ENCODE measurements at regions not wholly inside any gene's neighbourhood (a gene's known extent, or its start where the extent isn't known, plus 50 kb on each side); places are given as distances from the start of the nearest gene placed in this dataset.

DNA sequence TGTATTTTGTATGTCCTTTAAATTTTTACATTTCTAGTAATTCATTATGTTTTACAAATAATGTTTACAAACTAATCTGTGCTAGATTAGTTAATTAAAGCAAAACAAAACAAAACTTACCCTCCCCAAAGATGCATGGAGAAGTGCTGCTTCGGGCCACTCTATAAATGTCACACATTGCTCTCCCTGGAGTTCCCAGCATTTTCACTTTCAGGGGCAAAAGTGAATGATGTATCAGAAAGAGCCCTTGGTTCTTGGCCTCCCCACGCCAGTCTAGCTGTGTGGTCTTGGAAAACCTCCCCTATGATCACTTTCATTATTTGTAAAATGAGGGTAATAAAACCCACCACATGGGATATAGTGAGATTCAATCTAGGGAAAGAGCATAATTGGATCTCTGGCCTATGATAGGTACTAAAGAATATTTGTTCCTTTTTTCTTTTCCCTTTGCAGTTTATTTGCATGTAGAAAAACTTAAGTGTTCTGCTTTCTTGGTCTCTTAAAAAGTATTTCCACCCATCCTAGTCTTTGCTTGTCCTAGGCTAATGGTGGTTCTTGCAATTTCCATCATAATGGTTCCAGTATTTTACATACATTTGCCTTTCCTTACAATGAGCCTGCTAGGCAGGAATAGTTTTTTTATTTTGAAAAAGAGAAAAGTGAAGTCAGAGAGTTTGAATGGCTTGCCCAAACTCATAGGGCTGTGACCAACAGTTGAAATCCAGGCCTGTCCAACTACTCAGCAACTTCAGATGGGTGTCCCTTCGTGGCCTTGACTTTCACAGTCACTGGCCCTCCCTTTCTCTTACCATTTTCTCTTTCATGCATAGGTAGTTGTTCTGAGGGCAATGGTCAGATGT lies 184.5 kb upstream of the KLF4 start:
- TF ChIP-seq, protein P1, sequence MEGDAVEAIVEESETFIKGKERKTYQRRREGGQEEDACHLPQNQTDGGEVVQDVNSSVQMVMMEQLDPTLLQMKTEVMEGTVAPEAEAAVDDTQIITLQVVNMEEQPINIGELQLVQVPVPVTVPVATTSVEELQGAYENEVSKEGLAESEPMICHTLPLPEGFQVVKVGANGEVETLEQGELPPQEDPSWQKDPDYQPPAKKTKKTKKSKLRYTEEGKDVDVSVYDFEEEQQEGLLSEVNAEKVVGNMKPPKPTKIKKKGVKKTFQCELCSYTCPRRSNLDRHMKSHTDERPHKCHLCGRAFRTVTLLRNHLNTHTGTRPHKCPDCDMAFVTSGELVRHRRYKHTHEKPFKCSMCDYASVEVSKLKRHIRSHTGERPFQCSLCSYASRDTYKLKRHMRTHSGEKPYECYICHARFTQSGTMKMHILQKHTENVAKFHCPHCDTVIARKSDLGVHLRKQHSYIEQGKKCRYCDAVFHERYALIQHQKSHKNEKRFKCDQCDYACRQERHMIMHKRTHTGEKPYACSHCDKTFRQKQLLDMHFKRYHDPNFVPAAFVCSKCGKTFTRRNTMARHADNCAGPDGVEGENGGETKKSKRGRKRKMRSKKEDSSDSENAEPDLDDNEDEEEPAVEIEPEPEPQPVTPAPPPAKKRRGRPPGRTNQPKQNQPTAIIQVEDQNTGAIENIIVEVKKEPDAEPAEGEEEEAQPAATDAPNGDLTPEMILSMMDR (IDR thresholded peaks at IDR 0.05) = no peak
- TF ChIP-seq EZH2 (IDR thresholded peaks at IDR 0.05; ENCODE audit: borderline replicate concordance, insufficient read depth, low read depth, low read length, poor library complexity, severe bottlenecking) = no peak

Measured in B cell (primary cell).